HEK293 (cell line): ENCODE measurements at regions not wholly inside any gene's neighbourhood (a gene's known extent, or its start where the extent isn't known, plus 50 kb on each side); places are given as distances from the start of the nearest gene placed in this dataset.

ENCODE experiments used
- CTCF ChIP-seq: fragments of 450-650 bp; formaldehyde crosslinking; IDR thresholded peaks from 2 replicates; pipeline ENCODE4 v1.5.1; 2016; ENCODE audit warnings: missing biosample characterization, missing genetic modification characterization
- KLF7 ChIP-seq: fragments of 450-650 bp; formaldehyde crosslinking; IDR thresholded peaks from 2 replicates; pipeline ENCODE4 v1.5.1; 2016; ENCODE audit warnings: missing biosample characterization, missing genetic modification characterization, borderline replicate concordance
- PRDM1 ChIP-seq: fragments of 450-650 bp; formaldehyde crosslinking; IDR thresholded peaks from 2 replicates; pipeline ENCODE4; 2016; ENCODE audit warnings: missing biosample characterization, missing genetic modification characterization
- RBAK ChIP-seq: fragments of 450-650 bp; formaldehyde crosslinking; IDR thresholded peaks from 2 replicates; pipeline ENCODE4 v1.5.1; 2016; ENCODE audit warnings: missing biosample characterization, missing genetic modification characterization
- SETDB1 ChIP-seq: IDR thresholded peaks from one replicate; pipeline ENCODE4 v1.6.1; 2017; ENCODE audit warnings: mild to moderate bottlenecking, low read length, moderate library complexity, mixed read lengths; ENCODE audit not compliant: insufficient read length
- ZBTB17 ChIP-seq: fragments of 450-650 bp; formaldehyde crosslinking; IDR thresholded peaks from 2 replicates; pipeline ENCODE4 v1.5.1; 2016; ENCODE audit warnings: missing biosample characterization, missing genetic modification characterization
- ZNF121 ChIP-seq: fragments of 450-650 bp; formaldehyde crosslinking; IDR thresholded peaks from 2 replicates; pipeline ENCODE4 v1.5.1; 2016; ENCODE audit warnings: missing biosample characterization, missing genetic modification characterization
- ZNF274 ChIP-seq, 2 experiments: fragments of 200-500 bp in 1 of 2; fragments of 450-650 bp in 1 of 2; sonication (Bioruptor generic) in 1 of 2; formaldehyde crosslinking in 1 of 2; IDR thresholded peaks; 2 replicates each; pipeline versions ENCODE4 v1.5.1 to v1.6.1; 2014 to 2016; ENCODE audit warnings: borderline replicate concordance in 1 of 2, inconsistent platforms in 1 of 2, low read length in 1 of 2, missing biosample characterization in 1 of 2, missing genetic modification characterization in 1 of 2
- ZNF530 ChIP-seq: fragments of 450-650 bp; formaldehyde crosslinking; IDR thresholded peaks from 2 replicates; pipeline ENCODE4 v1.5.1; 2016; ENCODE audit warnings: low read depth, missing biosample characterization, missing genetic modification characterization
- ZNF558 ChIP-seq: fragments of 450-650 bp; formaldehyde crosslinking; IDR thresholded peaks from 2 replicates; pipeline ENCODE4 v1.5.1; 2016; ENCODE audit warnings: missing biosample characterization, missing genetic modification characterization
- ZNF624 ChIP-seq: fragments of 450-650 bp; formaldehyde crosslinking; IDR thresholded peaks from 2 replicates; pipeline ENCODE4 v1.5.1; 2017; ENCODE audit warnings: missing biosample characterization, missing genetic modification characterization
- ZSCAN18 ChIP-seq: fragments of 450-650 bp; formaldehyde crosslinking; IDR thresholded peaks from 2 replicates; pipeline ENCODE4 v1.5.1; 2016; ENCODE audit warnings: missing biosample characterization, missing genetic modification characterization
- TF ChIP-seq, protein P1 (sequence below): fragments of 450-650 bp; formaldehyde crosslinking; IDR thresholded peaks from 2 replicates; pipeline ENCODE4 v1.5.1; 2016; ENCODE audit warnings: missing biosample characterization, missing genetic modification characterization
- TF ChIP-seq, protein P2 (sequence below): fragments of 450-650 bp; formaldehyde crosslinking; IDR thresholded peaks from 2 replicates; pipeline ENCODE4 v1.5.1; 2016; ENCODE audit warnings: missing biosample characterization, missing genetic modification characterization

DNA sequence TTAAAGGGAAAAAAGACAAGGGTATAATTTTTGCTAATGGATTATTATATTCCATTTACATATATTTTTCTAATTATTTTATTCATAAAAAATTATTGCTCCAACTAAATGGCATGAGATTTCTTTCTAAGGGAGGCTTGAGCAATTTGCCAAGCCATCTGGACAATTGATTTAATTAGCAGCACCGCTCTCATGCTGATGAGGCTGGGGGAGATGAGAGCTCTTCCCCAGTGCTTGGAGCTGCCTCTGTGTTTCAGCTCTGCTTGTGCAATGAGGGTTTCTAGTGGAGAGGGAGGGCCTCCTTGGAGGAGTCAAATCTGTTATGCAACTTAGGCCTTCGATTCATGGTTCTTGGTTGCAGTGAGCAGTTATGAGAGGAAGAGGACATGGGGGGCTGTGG, 574.3 kb downstream of the TCERG1L start:
- TF ChIP-seq CTCF (tag by site-specific recombination) (no peak), PRDM1 (tag by site-specific recombination) (no peak), ZBTB17 (tag by site-specific recombination) (no peak), ZNF530 (tag by site-specific recombination) (no peak), ZNF121 (tag by site-specific recombination) (no peak), KLF7 (tag by site-specific recombination) (no peak), ZSCAN18 (tag by site-specific recombination) (no peak), ZNF624 (tag by site-specific recombination) (no peak), RBAK (no peak), ZNF274 (IDR thresholded peaks at IDR 0.05; ENCODE audit: low read length) (no peak), ZNF274 (tag by site-specific recombination; IDR thresholded peaks at IDR 0.05; ENCODE audit: borderline replicate concordance) (no peak), ZNF558 (tag by site-specific recombination) (no peak), SETDB1 (no peak)
- TF ChIP-seq, protein P1, sequence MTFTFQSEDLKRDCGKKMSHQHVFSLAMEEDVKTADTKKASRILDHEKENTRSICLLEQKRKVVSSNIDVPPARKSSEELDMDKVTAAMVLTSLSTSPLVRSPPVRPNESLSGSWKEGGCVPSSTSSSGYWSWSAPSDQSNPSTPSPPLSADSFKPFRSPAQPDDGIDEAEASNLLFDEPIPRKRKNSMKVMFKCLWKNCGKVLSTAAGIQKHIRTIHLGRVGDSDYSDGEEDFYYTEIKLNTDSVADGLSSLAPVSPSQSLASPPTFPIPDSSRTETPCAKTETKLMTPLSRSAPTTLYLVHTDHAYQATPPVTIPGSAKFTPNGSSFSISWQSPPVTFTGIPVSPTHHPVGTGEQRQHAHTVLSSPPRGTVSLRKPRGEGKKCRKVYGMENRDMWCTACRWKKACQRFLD = no peak
- TF ChIP-seq, protein P2, sequence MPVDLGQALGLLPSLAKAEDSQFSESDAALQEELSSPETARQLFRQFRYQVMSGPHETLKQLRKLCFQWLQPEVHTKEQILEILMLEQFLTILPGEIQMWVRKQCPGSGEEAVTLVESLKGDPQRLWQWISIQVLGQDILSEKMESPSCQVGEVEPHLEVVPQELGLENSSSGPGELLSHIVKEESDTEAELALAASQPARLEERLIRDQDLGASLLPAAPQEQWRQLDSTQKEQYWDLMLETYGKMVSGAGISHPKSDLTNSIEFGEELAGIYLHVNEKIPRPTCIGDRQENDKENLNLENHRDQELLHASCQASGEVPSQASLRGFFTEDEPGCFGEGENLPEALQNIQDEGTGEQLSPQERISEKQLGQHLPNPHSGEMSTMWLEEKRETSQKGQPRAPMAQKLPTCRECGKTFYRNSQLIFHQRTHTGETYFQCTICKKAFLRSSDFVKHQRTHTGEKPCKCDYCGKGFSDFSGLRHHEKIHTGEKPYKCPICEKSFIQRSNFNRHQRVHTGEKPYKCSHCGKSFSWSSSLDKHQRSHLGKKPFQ (tag by site-specific recombination) = no peak
